ENCODE measurements at regions not wholly inside any gene's neighbourhood (a gene's known extent, or its start where the extent isn't known, plus 50 kb on each side); places are given as distances from the start of the nearest gene placed in this dataset.

- Histone ChIP-seq H3F3A (ENCODE audit: insufficient read depth) (no peaks in the 10 kb centered on the region), H3K27ac (ENCODE audit: low read depth, low read length) (no peak overlapping the region), H3K9ac (ENCODE audit: low read length) (no peak overlapping the region), H3K9me3 (ENCODE audit: insufficient read depth, low read length) (no peaks in the 10 kb centered on the region), H2AFZ (ENCODE audit: low read depth, low read length, severe bottlenecking) (no peak overlapping the region), H3K27me3 (ENCODE audit: low read length) (no peaks in the 10 kb centered on the region), H3K4me2 (ENCODE audit: low read depth, low read length, poor library complexity, severe bottlenecking) (no peak overlapping the region), H3K9me2 (replicated peaks; ENCODE audit: insufficient read depth, low read length) (no peaks in the 10 kb centered on the region), H3K79me2 (ENCODE audit: insufficient read depth, low read length) (no peaks in the 10 kb centered on the region), H3K4me3 (ENCODE audit: insufficient read depth, low read length, poor library complexity, severe bottlenecking) (no peak overlapping the region), H3K36me3 (ENCODE audit: low read length) (no peaks in the 10 kb centered on the region), H4K20me1 (ENCODE audit: low read depth, low read length) (no peaks in the 10 kb centered on the region)
- no peak for TF ChIP-seq EZH2phosphoT487 (conservative IDR thresholded peaks at IDR 0.05; ENCODE audit: low read length)
- TF ChIP-seq CTCF (IDR thresholded peaks at IDR 0.05; ENCODE audit: insufficient read depth, low read length, poor library complexity, severe bottlenecking), result no peak
Observed at GRCh38 chr12:126644236-126645020, 1579.2 kb downstream of the AACS start.

- no peak overlapping the region for H3K4me2 ChIP-seq (ENCODE audit: low read depth, low read length, poor library complexity, severe bottlenecking)
Observed at GRCh38 chr12:126648074-126648473, 1582.8 kb downstream of the AACS start.

GRCh38 chr12:126651133-126651532 lies 1585.9 kb downstream of the AACS start:
- no peaks in the 10 kb centered on the region for H4K20me1 ChIP-seq (ENCODE audit: low read depth, low read length)
- H2AFZ ChIP-seq (ENCODE audit: low read depth, low read length, severe bottlenecking), result no peak overlapping the region
- no peak overlapping the region for H3K4me3 ChIP-seq (ENCODE audit: insufficient read depth, low read length, poor library complexity, severe bottlenecking)
- H3K27ac ChIP-seq (ENCODE audit: low read depth, low read length), result no peak overlapping the region
- TF ChIP-seq EZH2phosphoT487 (conservative IDR thresholded peaks at IDR 0.05; ENCODE audit: low read length) (no peak), CTCF (IDR thresholded peaks at IDR 0.05; ENCODE audit: insufficient read depth, low read length, poor library complexity, severe bottlenecking) (no peak)
- H3K9me2 ChIP-seq (replicated peaks; ENCODE audit: insufficient read depth, low read length), result no peaks in the 10 kb centered on the region
- no peaks in the 10 kb centered on the region for H3K27me3 ChIP-seq (ENCODE audit: low read length)
- H3K9ac ChIP-seq (ENCODE audit: low read length), result no peak overlapping the region
- H3F3A ChIP-seq (ENCODE audit: insufficient read depth), result no peaks in the 10 kb centered on the region
- H3K79me2 ChIP-seq (ENCODE audit: insufficient read depth, low read length), result no peaks in the 10 kb centered on the region
- H3K9me3 ChIP-seq (ENCODE audit: insufficient read depth, low read length), result no peaks in the 10 kb centered on the region
- no peak overlapping the region for H3K4me2 ChIP-seq (ENCODE audit: low read depth, low read length, poor library complexity, severe bottlenecking)
- H3K36me3 ChIP-seq (ENCODE audit: low read length), result no peaks in the 10 kb centered on the region

More at GRCh38 chr12:126648074-126648473, 1582.8 kb downstream of the AACS start:
- Histone ChIP-seq H3F3A (ENCODE audit: insufficient read depth) (no peaks in the 10 kb centered on the region), H3K27ac (ENCODE audit: low read depth, low read length) (no peak overlapping the region), H3K9me3 (ENCODE audit: insufficient read depth, low read length) (no peaks in the 10 kb centered on the region), H3K27me3 (ENCODE audit: low read length) (no peaks in the 10 kb centered on the region), H3K36me3 (ENCODE audit: low read length) (no peaks in the 10 kb centered on the region), H3K9me2 (replicated peaks; ENCODE audit: insufficient read depth, low read length) (no peaks in the 10 kb centered on the region), H3K4me3 (ENCODE audit: insufficient read depth, low read length, poor library complexity, severe bottlenecking) (no peak overlapping the region), H2AFZ (ENCODE audit: low read depth, low read length, severe bottlenecking) (no peak overlapping the region), H3K9ac (ENCODE audit: low read length) (no peak overlapping the region), H3K79me2 (ENCODE audit: insufficient read depth, low read length) (no peaks in the 10 kb centered on the region), H4K20me1 (ENCODE audit: low read depth, low read length) (no peaks in the 10 kb centered on the region)
- no peak for TF ChIP-seq EZH2phosphoT487 (conservative IDR thresholded peaks at IDR 0.05; ENCODE audit: low read length)
- TF ChIP-seq CTCF (IDR thresholded peaks at IDR 0.05; ENCODE audit: insufficient read depth, low read length, poor library complexity, severe bottlenecking), result no peak
